8988T (cell line): ENCODE measurements at regions not wholly inside any gene's neighbourhood (a gene's known extent, or its start where the extent isn't known, plus 50 kb on each side); places are given as distances from the start of the nearest gene placed in this dataset.
"Not testable (repeated sequence)": the region's sequence is repeated elsewhere in the genome, so short reads cannot be mapped to it uniquely, and the experiment has no call there.

ENCODE experiments used
- DNase-seq: peaks from one replicate; pipeline ENCODE4 v3.0.0; 2011

DNA sequence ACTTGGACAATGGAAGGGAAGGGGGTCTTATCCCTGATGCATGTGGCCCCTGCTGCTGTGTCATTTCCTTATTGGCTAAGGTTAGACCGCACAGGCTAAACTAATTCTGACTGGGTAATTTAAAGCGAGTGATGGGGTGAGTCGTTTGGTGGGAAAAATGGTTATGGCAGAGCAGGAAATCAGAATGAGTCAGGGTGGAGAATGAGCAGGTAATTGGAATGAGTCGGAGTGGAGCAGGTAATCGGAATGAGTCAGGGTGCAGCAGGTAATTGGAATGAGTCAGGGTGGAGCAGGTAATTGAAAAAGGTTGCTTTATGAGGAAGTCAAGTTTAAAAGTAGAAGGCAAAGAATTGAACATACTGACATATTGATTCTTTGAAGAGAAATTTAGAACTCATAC lies 901.0 kb downstream of the DSC3 start:
- not testable (repeated sequence) for DNase-seq

- no peak for DNase-seq
These were observed 902.8 kb downstream of the DSC3 start for GRCh38 chr18:30139631-30140287.

- DNase-seq, result no peak
These were observed 906.6 kb downstream of the DSC3 start for GRCh38 chr18:30135938-30136337.

GRCh38 chr18:30134020-30134419 lies 908.5 kb downstream of the DSC3 start:
- DNase-seq, result no peak

DNA sequence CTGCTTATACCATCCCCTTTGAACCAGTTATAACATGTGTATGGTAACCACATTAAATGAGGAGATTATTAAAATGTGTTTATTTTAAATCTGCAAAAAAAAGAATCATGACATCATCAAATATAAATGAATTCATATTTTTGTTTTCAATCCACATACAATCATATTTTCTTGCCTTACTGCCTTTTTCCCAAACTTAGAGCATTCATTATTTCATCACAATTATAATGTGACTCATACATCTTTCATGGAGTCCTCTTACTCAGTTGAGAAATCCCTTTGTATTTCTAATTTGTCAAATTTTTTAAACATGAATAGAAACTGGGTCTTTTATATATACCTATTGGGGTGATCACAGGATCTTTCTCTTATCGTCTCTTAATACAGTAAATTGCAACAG lies 909.6 kb downstream of the DSC3 start:
- DNase-seq, result no peak

- no peak for DNase-seq
These were observed 921.1 kb downstream of the DSC3 start for GRCh38 chr18:30121397-30121796.

- DNase-seq, result no peak
These were observed 929.1 kb downstream of the DSC3 start for GRCh38 chr18:30113454-30113853.

DNA sequence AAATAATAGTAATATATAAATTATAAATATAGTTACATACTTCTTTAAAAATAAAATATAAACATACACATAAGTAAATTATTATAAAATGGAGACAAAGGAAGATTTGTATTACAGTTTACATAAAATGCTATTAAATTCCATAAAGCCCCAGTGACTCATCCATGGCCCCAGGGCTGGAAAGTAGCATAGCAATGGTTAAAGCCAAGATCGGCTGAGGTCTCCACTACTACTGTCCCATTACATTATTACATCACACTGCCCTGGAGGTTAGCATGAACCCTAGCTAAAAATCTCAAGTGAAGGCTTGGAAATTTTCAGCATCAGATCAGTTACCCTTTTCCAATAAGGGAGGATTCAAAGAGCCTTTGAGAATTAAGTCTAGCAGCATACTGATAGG lies 936.2 kb downstream of the DSC3 start:
- DNase-seq, result no peak

DNA sequence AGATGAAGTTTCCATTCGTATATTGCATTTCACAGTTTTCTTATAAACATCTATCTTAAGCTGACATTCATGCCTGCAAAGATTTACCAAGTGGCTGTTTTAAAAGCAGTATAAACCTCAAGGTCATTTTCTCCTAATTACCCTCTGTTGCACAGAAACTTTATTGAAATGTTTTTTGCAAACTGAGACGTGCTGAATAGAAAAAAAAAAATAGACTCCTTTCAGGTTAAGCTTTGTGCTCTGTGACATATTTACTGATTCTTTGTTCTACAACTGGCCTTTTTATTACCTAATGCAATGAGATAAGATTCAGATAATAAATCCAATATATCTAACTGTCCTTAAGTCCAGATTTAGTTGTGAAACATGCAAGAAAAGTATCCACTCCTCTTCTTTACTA lies 938.7 kb downstream of the DSC3 start:
- DNase-seq, result no peak

DNA sequence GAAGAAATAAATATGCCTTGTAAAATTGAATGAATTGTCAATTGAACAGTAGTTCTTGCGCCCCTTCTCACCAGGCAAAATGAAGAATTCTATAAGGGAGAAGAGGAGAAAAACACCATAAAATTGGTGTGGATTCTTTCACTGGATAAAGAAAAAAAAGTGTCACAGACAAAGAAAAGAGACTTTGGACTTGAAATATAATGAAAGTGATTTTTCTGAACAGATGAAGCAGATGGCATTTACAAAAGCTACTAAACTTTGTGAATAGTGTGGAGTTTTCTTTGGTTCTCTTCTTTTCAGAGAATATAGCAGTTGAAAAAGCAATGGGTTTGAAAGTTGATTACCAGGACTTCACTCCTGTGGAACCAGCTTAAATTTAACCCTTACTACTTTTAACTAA lies 945.7 kb downstream of the DSC3 start:
- DNase-seq, result no peak

DNA sequence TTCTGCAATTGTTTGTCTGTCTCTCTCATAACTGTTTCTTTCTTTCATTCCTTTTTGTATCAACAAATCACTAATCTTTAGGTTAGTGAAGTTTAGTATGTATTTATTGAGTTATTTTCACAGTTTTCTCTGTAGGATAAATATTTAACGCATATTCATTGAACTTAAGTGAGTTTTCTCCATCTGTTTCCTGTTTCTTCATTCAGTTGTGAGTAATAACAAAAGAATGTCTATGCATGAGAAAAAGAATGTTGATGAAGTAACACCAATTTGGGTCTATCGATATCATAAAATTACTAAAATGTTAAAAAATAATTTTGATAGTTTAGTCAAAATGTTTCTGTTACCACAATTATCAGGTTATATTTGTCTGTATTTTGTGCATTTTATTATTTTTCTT lies 948.0 kb downstream of the DSC3 start:
- no peak for DNase-seq

GRCh38 chr18:30093376-30093775 lies 949.2 kb downstream of the DSC3 start:
- no peak for DNase-seq

GRCh38 chr18:30088238-30089015 lies 954.1 kb downstream of the DSC3 start:
- no peak for DNase-seq

DNA sequence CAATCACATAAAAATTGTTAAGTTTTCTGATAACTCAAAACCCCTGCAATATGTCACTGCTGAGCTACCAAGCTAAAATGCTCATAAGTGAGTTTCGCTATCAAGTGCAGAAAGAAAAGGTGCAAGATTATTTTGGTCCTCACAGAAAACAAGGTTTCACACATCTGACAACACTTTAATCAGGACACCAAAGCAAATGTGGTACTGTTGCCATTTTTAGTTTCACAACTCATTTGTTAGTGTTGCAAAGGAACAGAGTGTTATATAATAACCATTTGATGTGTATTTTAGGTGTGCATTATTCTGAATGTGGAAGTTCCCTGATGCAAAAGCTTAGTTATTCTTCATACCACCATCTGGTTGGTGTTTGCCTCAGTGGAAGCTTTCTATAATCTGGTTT lies 956.2 kb downstream of the DSC3 start:
- no peak for DNase-seq

DNA sequence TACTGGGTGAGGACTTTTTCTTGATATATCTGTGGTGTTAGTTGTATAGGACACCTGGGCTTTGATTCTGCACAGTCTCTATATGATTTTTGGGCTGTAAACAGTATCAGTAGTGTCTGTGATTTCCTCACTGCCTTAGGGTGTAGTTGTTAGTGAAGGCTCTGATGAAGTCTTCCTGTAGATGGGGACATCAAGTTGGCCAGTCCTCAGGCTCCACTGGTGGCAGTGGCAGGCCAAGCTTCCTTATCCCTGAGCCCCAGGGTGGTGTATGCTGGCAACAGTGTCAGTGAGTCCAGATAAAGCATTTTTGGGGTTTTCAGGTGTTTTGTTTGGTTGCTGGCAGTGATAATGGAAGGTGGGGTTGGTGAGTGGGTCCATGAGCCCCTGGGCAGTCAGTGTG lies 961.4 kb downstream of the DSC3 start:
- no peak for DNase-seq

DNA sequence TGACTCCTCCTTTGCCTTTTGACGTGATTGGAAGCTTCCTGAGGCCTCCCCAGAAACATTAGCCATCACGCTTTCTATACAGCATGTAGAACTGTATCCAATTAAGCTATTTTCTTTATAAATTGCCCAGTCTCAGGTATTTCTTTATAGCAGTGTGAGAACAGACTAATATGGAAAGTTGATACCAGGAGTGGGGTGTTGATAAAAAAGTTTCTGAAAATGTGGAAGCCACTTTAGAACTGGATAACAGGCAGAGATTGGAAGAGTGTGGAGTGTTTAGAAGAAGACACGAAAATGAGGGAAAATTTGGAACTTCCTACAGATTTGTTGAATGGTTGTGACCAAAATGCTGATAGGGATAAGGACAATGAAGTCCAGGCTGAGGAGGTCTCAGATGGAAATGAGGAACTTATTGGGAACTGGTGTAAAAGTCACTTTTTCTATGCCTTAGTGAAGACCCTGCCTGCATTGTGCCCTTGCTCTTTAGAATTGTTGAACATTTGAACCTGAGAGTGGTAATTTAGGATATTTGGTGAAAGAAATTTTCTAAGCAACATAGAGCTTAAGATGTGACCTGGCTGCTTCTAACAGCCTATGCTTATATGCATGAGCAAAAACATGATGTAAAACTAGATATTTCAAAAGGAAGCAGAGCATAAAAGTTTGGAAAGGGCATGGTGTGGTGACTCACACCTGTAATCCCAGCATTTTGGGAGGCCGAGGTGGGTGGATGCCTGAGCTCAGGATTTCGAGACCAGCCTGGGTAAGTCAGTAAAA lies 969.7 kb downstream of the DSC3 start:
- DNase-seq, result no peak

DNA sequence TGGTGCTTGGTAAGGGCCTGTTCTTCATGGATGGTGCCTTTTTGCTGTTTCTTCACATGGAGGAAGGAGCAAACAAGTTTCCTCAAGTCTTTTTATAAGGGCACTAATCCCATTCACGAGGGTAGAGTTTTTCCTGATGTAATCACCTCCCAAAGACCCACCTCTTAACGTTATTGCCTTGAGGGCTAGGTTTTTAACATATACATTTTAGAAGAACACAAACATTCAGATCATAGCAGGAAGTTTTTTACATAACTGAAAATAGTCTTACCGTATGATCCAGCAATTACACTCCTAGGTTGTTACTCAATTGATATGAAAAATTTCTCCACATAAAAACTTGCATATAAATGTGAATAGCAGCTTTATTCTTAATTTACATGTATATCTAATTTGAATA lies 976.3 kb downstream of the DSC3 start:
- DNase-seq, result no peak

GRCh38 chr18:30057398-30057797 lies 985.1 kb downstream of the DSC3 start:
- no peak for DNase-seq

- DNase-seq, result no peak
These were observed 986.0 kb downstream of the DSC3 start for GRCh38 chr18:30056528-30056927.

GRCh38 chr18:30044496-30044895 lies 998.0 kb downstream of the DSC3 start:
- DNase-seq, result no peak

GRCh38 chr18:30039201-30039600 lies 1003.3 kb downstream of the DSC3 start:
- no peak for DNase-seq

- no peak for DNase-seq
These were observed 1007.7 kb downstream of the DSC3 start for GRCh38 chr18:30034818-30035217.

DNA sequence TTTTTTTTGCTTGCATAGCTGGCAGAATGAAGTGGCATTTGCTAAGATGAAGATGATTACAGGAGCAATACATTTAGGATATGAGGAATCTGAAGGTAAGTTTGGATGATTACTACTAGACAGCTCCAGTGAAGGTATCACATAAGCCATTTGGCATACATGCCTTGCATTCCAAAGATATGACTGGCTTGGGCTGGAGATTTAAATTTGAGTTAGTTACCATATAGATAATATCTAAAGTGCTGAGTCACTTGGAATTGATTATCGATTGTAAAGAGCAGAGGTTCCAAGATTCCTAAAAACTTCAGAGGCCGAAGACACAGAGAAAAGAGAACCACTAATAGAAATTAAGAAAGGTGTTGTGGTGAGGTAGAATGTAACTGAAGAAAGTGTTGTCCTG lies 1026.4 kb downstream of the DSC3 start:
- no peak for DNase-seq

GRCh38 chr18:30004965-30005364 lies 1037.6 kb downstream of the DSC3 start:
- no peak for DNase-seq
